MCF 10A (cell line): ENCODE measurements at regions not wholly inside any gene's neighbourhood (a gene's known extent, or its start where the extent isn't known, plus 50 kb on each side); places are given as distances from the start of the nearest gene placed in this dataset.

Experiments
- BruUV-seq: library from RNA; stranded (reverse); fragments of 400-500 nt; replicated peaks from 2 replicates; lab custom pipeline; 2021; lab: Mats Ljungman, UMichigan
- CTCF ChIA-PET: fragments of 300-600 bp; sonication (Branson Sonifier 250); formaldehyde crosslinking; extraction: SDS; loops from one replicate; lab custom pipeline; 2021; ENCODE audit warnings: antibody characterized with exemption, inconsistent platforms; lab: Yijun Ruan, JAX
- POLR2A ChIA-PET: fragments of 300-600, 350-650 bp; sonication (Branson Sonifier 250); formaldehyde crosslinking; extraction: SDS; loops from one replicate; lab custom pipeline; 2020; ENCODE audit warnings: antibody characterized with exemption, inconsistent platforms; lab: Yijun Ruan, JAX
- DNase-seq: peaks from one replicate; pipeline ENCODE4 v3.0.0-alpha.2; 2018; ENCODE audit not compliant: unreplicated experiment
- H3K27ac Mint-ChIP-seq: one replicate; pipeline ENCODE4 v1.8.0; 2022; ENCODE audit warnings: mild to moderate bottlenecking, low read depth, mixed read lengths; ENCODE audit not compliant: unreplicated experiment
- H3K27me3 Mint-ChIP-seq: one replicate; pipeline ENCODE4 v1.8.0; 2022; ENCODE audit warnings: mixed read lengths; ENCODE audit not compliant: insufficient read depth, unreplicated experiment
- H3K36me3 Mint-ChIP-seq: one replicate; pipeline ENCODE4 v1.8.0; 2022; ENCODE audit warnings: mild to moderate bottlenecking, moderate library complexity, mixed read lengths; ENCODE audit not compliant: insufficient read depth, unreplicated experiment
- H3K4me1 Mint-ChIP-seq: one replicate; pipeline ENCODE4 v1.8.0; 2022; ENCODE audit warnings: mixed read lengths; ENCODE audit not compliant: insufficient read depth, unreplicated experiment
- H3K4me3 Mint-ChIP-seq: one replicate; pipeline ENCODE4 v1.8.0; 2022; ENCODE audit warnings: mild to moderate bottlenecking, moderate library complexity, mixed read lengths; ENCODE audit not compliant: unreplicated experiment
- H3K9me3 Mint-ChIP-seq: one replicate; pipeline ENCODE4 v1.8.0; 2022; ENCODE audit warnings: mixed read lengths; ENCODE audit not compliant: unreplicated experiment
- CTCF ChIP-seq: fragments of 200-600 bp; IDR thresholded peaks from one replicate; pipeline ENCODE4 v1.8.0; 2022; ENCODE audit warnings: antibody characterized with exemption, mild to moderate bottlenecking; ENCODE audit not compliant: unreplicated experiment
- intact Hi-C: fragments of 100-400 bp; cut with micrococcal nuclease; formaldehyde crosslinking; loops from 2 replicates; pipeline ENCODE4 v1.14.1; 2022

DNA sequence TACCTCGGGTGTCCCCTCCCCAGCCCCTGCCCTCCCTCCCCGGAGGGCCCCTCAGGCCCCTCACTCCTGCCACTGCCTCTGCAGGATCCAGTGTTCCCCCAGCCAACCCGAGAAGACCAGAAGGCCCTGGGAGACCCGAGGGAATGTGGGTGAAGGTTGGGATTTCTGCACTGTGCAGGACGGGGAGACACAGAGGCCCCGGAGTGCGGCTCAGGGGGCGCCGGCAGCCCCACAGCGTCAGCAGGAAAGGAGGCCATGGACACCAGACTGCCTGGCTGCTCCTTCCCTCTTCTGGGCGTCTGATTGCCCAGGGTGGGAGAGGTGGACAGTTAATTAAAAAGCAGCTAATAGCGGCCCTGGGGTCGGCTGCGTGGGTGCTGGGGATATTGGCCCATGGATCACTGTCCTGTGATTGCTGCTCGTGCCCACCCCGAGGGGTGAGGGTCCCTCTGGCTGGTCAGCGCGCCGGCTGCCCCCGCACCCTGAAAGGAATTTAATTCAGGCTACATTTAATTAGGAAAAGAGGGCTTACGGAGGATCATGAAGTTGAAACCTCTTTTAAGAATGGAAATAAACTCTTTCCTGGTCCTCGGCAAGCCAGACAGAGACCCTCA, 57.8 kb upstream of the NKX1-1 start:
- TF ChIP-seq CTCF, result no peak
- no peak for DNase-seq
- Mint-ChIP-seq H3K4me3 (no peak overlapping the region), H3K36me3 (no peaks in the 10 kb centered on the region), H3K9me3 (peaks cover 15% of the 10 kb centered on the region), H3K27ac (no peak overlapping the region), H3K4me1 (no peaks in the 10 kb centered on the region), H3K27me3 (peaks cover 26% of the 10 kb centered on the region)
- ChIA-PET CTCF (interaction anchor here (0.6 kb wide), 1 partner anchor 340 kb away, joined by 5 read pairs; no protein-coding TSS in a partner anchor), POLR2A (no interaction called here)
- BruUV-seq, result no TSS peak
- intact Hi-C loops, result no loop called here

DNA sequence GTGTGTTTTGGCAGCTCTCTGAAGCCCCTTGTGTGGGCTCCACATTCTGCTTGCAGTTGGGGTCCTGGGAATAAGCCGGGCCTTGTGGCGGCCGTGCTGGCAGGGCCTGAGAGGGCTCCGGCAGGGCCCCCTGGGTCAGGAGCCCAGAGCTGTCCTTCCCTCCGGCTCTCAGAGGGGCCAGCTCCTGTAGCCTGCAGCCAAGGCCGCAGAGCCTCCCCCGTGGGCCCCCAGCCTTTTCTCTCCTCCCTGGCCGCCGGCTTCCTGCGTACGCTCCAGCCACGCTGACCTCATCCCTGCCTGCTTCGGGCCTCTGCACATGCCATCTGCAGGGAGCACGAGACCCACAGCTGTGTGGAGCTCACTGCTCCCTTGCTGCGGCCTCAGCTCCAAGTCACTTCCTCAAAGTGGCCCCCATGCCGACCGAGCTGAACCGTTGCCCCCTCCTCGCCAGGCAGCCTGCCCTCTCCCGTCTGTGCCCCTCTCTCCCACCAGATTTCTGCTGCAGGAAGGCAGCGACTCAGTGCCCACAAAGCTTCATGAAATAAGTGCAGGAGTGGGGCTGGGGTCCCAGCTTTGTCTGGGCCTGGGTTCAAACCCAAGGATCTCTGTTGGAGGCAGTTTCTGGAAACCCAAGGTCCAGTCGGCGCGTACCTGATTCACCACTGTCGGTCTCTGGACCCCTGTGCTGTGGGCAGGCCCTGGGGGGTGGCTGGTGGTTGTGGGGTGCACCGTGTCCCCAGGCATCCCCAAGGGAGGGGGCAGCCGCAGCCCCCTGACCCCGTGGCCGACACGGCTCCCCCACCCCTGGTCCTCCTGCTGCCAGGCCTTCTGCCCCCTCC, 57.1 kb upstream of the NKX1-1 start:
- TF ChIP-seq CTCF, result no peak
- intact Hi-C loops, result no loop called here
- DNase-seq, result no peak
- CTCF ChIA-PET, result no interaction called here
- Mint-ChIP-seq H3K4me1 (no peaks in the 10 kb centered on the region), H3K36me3 (no peaks in the 10 kb centered on the region), H3K27me3 (peaks cover 33% of the 10 kb centered on the region), H3K9me3 (peaks cover 12% of the 10 kb centered on the region), H3K27ac (no peak overlapping the region), H3K4me3 (no peak overlapping the region)
- POLR2A ChIA-PET, result no interaction called here
- no TSS peak for BruUV-seq

DNA sequence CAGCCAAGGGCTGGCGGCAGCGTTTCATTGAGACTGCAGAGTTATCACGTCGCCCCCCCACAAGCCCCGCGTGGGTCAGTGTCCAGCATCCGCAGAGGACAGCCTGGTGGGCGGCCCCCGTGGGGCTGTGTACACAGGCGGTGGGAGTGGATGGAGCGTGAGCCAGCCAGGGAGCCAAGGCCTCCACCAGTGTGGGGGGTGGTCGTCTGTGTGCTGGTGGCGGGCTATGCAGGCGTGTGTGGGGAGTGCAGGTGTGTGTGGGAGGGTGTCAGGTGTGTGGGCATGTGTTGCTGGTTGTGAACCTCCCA, 56.5 kb upstream of the NKX1-1 start:
- Mint-ChIP-seq H3K27me3 (peaks cover 39% of the 10 kb centered on the region), H3K4me1 (no peaks in the 10 kb centered on the region), H3K36me3 (no peaks in the 10 kb centered on the region), H3K4me3 (no peak overlapping the region), H3K27ac (no peak overlapping the region), H3K9me3 (peaks cover 6% of the 10 kb centered on the region)
- ChIA-PET CTCF (no interaction called here), POLR2A (no interaction called here)
- no TSS peak for BruUV-seq
- DNase-seq, result no peak
- no peak for TF ChIP-seq CTCF
- intact Hi-C loops, result no loop called here

DNA sequence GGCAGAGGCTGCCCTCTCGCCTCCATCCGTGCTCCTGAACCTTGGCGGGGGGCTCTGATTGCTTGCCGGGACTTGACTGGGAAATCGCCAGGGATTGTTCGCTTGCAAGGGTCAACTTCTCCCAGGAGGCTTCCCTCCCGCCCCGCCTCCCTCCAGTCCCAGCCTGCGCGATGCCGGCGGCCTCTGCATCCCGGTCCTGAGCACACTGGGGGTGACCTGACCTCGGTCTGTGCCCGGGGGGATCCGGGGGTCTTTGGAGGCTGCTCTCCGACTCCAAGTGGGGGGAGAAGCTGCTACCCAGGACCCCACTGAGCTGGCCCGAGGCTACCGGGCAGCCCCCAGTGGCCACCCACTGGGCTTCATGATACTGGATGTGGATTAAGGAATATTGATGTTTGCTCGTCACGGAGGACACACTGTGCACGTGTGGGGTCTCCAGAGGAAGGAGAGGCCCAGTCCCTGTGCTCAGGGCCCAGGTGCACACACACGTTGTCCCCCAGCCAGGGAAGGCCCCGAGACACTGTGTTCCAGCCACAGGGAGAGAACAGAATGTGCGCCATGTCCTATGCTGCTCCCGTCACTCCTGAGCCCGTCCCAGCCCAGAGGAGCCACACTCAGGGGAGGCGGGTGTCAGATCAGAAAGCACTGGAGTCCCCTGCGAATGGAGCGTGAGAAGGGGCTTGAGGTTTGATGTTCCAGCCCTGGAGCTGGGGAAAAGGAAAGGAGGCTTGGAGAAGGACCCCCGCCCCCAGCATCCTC, 55.9 kb upstream of the NKX1-1 start:
- Mint-ChIP-seq H3K27me3 (peaks cover 44% of the 10 kb centered on the region), H3K36me3 (no peaks in the 10 kb centered on the region), H3K9me3 (peaks cover under 1% of the 10 kb centered on the region), H3K4me1 (no peaks in the 10 kb centered on the region), H3K4me3 (no peak overlapping the region), H3K27ac (no peak overlapping the region)
- CTCF ChIA-PET, result no interaction called here
- POLR2A ChIA-PET, result no interaction called here
- DNase-seq, result no peak
- no TSS peak for BruUV-seq
- no peak for TF ChIP-seq CTCF
- intact Hi-C loops, result no loop called here
